HS-5 (cell line): ENCODE measurements at regions not wholly inside any gene's neighbourhood (a gene's known extent, or its start where the extent isn't known, plus 50 kb on each side); places are given as distances from the start of the nearest gene placed in this dataset.

Source experiments
- DNase-seq: peaks from one replicate; pipeline ENCODE4 v3.0.0-alpha.2; 2012; ENCODE audit warnings: low read depth

GRCh38 chr13:59493436-59493965 is 670.2 kb downstream of the DIAPH3 start:
- DNase-seq: no peak

- no peak for DNase-seq
These were observed 669.6 kb downstream of the DIAPH3 start for GRCh38 chr13:59494151-59494550.

GRCh38 chr13:59494560-59494970 is 669.2 kb downstream of the DIAPH3 start:
- DNase-seq: peak; percentile 23

- no peak for DNase-seq
These were observed 668.4 kb downstream of the DIAPH3 start for GRCh38 chr13:59495299-59495698.

GRCh38 chr13:59495936-59496512 is 667.7 kb downstream of the DIAPH3 start:
- DNase-seq: no peak

- DNase-seq: no peak
These were observed 666.0 kb downstream of the DIAPH3 start for GRCh38 chr13:59497621-59498247.

- DNase-seq: no peak
These were observed 662.7 kb downstream of the DIAPH3 start for GRCh38 chr13:59501004-59501403.

GRCh38 chr13:59504407-59504806 is 659.3 kb downstream of the DIAPH3 start:
- DNase-seq: no peak

- DNase-seq: no peak
These were observed 653.3 kb downstream of the DIAPH3 start for GRCh38 chr13:59510386-59510785.

- DNase-seq: no peak
These were observed 650.0 kb downstream of the DIAPH3 start for GRCh38 chr13:59513686-59514085.

GRCh38 chr13:59514316-59514715 is 649.4 kb downstream of the DIAPH3 start:
- DNase-seq: no peak

GRCh38 chr13:59519819-59520218 is 643.9 kb downstream of the DIAPH3 start:
- no peak for DNase-seq

- no peak for DNase-seq
These were observed 642.2 kb downstream of the DIAPH3 start for GRCh38 chr13:59521549-59521948.

GRCh38 chr13:59522652-59523051 is 641.1 kb downstream of the DIAPH3 start:
- no peak for DNase-seq

- no peak for DNase-seq
These were observed 636.2 kb downstream of the DIAPH3 start for GRCh38 chr13:59527500-59527899.

- DNase-seq: no peak
These were observed 632.1 kb downstream of the DIAPH3 start for GRCh38 chr13:59531571-59532091.

GRCh38 chr13:59532405-59532804 is 631.3 kb downstream of the DIAPH3 start:
- no peak for DNase-seq

GRCh38 chr13:59533561-59534555 is 629.9 kb downstream of the DIAPH3 start:
- peak; percentile 8 for DNase-seq

- no peak for DNase-seq
These were observed 628.9 kb downstream of the DIAPH3 start for GRCh38 chr13:59534806-59535205.

- DNase-seq: no peak
These were observed 626.2 kb downstream of the DIAPH3 start for GRCh38 chr13:59537500-59537899.

- DNase-seq: no peak
These were observed 625.2 kb downstream of the DIAPH3 start for GRCh38 chr13:59538512-59538911.

- no peak for DNase-seq
These were observed 621.4 kb downstream of the DIAPH3 start for GRCh38 chr13:59542303-59542702.
